A549 (cell line): ENCODE measurements at regions not wholly inside any gene's neighbourhood (a gene's known extent, or its start where the extent isn't known, plus 50 kb on each side); places are given as distances from the start of the nearest gene placed in this dataset.

Experiments used
- HOXB5 ChIP-seq: fragments of 250-450 bp; sonication (Bioruptor Pico); IDR thresholded peaks from 2 replicates; pipeline ENCODE4 v1.5.0; 2020; ENCODE audit warnings: mild to moderate bottlenecking, moderate library complexity
- JUN ChIP-seq, 2 experiments: fragments of >200 bp; sonication (Bioruptor Twin); formaldehyde crosslinking; IDR thresholded peaks; 2 replicates in 1 of 2; 3 replicates in 1 of 2; pipeline ENCODE4 v1.6.1; 2016 to 2017
- MYC ChIP-seq: IDR thresholded peaks from 2 replicates; pipeline ENCODE4 v1.6.1; 2012; ENCODE audit warnings: mild to moderate bottlenecking, inconsistent platforms, low read length, improper control_type of control experiment, borderline replicate concordance
- POLR2A ChIP-seq: IDR thresholded peaks from 2 replicates; pipeline ENCODE4 v1.6.1; 2012; ENCODE audit warnings: mild to moderate bottlenecking, low read length
- RCOR1 ChIP-seq: fragments of 150-350 bp; IDR thresholded peaks from 2 replicates; pipeline ENCODE4 v1.6.1; 2014; ENCODE audit warnings: antibody characterized with exemption, low read length, low read depth
- TF ChIP-seq, protein P1 (sequence below): fragments of >200 bp; sonication (Bioruptor Twin); formaldehyde crosslinking; IDR thresholded peaks from 3 replicates; pipeline ENCODE4 v1.5.1; 2016
- TF ChIP-seq, protein P2 (sequence below): IDR thresholded peaks from 2 replicates; pipeline ENCODE4 v1.6.1; 2012

DNA sequence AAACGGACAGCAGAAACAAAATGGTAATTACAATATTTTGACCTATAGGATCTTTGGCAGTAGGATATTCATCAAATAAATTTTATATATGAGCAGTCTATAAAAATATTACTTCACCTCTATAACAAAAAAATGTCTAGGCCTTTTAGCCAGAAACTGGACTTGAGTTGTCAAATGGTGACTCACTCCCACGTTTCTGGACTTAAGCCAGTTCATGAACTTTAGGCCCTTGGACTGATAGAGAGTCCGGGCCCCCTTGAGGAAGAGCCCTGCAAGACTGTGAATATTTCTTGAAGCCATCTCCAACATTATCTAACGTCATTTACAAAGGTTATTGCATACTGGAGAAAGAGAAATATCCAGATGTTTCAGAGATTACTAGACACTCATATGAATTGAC, 106.8 kb upstream of the FAM47A start:
- no peak for TF ChIP-seq POLR2A
- TF ChIP-seq, protein P1, sequence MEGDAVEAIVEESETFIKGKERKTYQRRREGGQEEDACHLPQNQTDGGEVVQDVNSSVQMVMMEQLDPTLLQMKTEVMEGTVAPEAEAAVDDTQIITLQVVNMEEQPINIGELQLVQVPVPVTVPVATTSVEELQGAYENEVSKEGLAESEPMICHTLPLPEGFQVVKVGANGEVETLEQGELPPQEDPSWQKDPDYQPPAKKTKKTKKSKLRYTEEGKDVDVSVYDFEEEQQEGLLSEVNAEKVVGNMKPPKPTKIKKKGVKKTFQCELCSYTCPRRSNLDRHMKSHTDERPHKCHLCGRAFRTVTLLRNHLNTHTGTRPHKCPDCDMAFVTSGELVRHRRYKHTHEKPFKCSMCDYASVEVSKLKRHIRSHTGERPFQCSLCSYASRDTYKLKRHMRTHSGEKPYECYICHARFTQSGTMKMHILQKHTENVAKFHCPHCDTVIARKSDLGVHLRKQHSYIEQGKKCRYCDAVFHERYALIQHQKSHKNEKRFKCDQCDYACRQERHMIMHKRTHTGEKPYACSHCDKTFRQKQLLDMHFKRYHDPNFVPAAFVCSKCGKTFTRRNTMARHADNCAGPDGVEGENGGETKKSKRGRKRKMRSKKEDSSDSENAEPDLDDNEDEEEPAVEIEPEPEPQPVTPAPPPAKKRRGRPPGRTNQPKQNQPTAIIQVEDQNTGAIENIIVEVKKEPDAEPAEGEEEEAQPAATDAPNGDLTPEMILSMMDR: no peak
- TF ChIP-seq MYC: no peak
- TF ChIP-seq RCOR1: no peak
- no peak for TF ChIP-seq JUN (IDR thresholded peaks at IDR 0.05)
- TF ChIP-seq HOXB5 (CRISPR knock-in tag): no peak
- TF ChIP-seq, protein P2, sequence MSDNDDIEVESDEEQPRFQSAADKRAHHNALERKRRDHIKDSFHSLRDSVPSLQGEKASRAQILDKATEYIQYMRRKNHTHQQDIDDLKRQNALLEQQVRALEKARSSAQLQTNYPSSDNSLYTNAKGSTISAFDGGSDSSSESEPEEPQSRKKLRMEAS: no peak
